H9 (cell line): ENCODE measurements at regions not wholly inside any gene's neighbourhood (a gene's known extent, or its start where the extent isn't known, plus 50 kb on each side); places are given as distances from the start of the nearest gene placed in this dataset.

Experiments used
- DNase-seq: peaks from one replicate; pipeline ENCODE4 v3.0.0-alpha.2; 2017
- H2AFZ ChIP-seq: one replicate; pipeline ENCODE4 v1.6.1; 2013; ENCODE audit warnings: mild to moderate bottlenecking, low read length, control low read depth, moderate library complexity
- H2AK5ac ChIP-seq: 2 replicates; pipeline ENCODE4 v1.6.1; 2013; ENCODE audit warnings: low read length, control low read depth, mixed read lengths; ENCODE audit not compliant: insufficient read length
- H2BK120ac ChIP-seq: one replicate; pipeline ENCODE4 v1.6.1; 2013; ENCODE audit warnings: low read depth, mild to moderate bottlenecking, low read length, control low read depth, inconsistent platforms; ENCODE audit not compliant: poor library complexity, severe bottlenecking
- H2BK12ac ChIP-seq: 2 replicates; pipeline ENCODE4 v1.6.1; 2013; ENCODE audit warnings: low read length, control low read depth, mixed read lengths, low read depth; ENCODE audit not compliant: insufficient read length
- H2BK15ac ChIP-seq: 2 replicates; pipeline ENCODE4 v1.6.1; 2013; ENCODE audit warnings: low read depth, low read length, control low read depth
- H2BK20ac ChIP-seq: one replicate; pipeline ENCODE4 v1.6.1; 2013; ENCODE audit warnings: low read depth, mild to moderate bottlenecking, low read length, control low read depth, inconsistent platforms; ENCODE audit not compliant: poor library complexity, severe bottlenecking
- H2BK5ac ChIP-seq: 2 replicates; pipeline ENCODE4 v1.6.1; 2013; ENCODE audit warnings: low read length, control low read depth, mixed read lengths; ENCODE audit not compliant: insufficient read length
- H3K14ac ChIP-seq: 2 replicates; pipeline ENCODE4 v1.6.1; 2013; ENCODE audit warnings: low read length, control low read depth; ENCODE audit not compliant: insufficient read depth
- H3K18ac ChIP-seq: 2 replicates; pipeline ENCODE4 v1.6.1; 2013; ENCODE audit warnings: low read depth, mild to moderate bottlenecking, mixed read lengths, low read length, control low read depth; ENCODE audit not compliant: insufficient read length
- H3K23ac ChIP-seq: 2 replicates; pipeline ENCODE4 v1.6.1; 2013; ENCODE audit warnings: low read length, control low read depth, mixed read lengths, low read depth; ENCODE audit not compliant: insufficient read length
- H3K23me2 ChIP-seq: 2 replicates; pipeline ENCODE4 v1.6.1; 2013; ENCODE audit warnings: low read depth, mild to moderate bottlenecking, mixed read lengths, low read length, control low read depth; ENCODE audit not compliant: insufficient read length, poor library complexity, severe bottlenecking
- H3K27ac ChIP-seq: 2 replicates; pipeline ENCODE4 v1.5.1; 2013; ENCODE audit warnings: low read length, control low read depth, mixed read lengths, low read depth; ENCODE audit not compliant: insufficient read length
- H3K27me3 ChIP-seq: 2 replicates; pipeline ENCODE4 v1.6.1; 2013; ENCODE audit warnings: low read length, control low read depth, inconsistent platforms; ENCODE audit not compliant: insufficient read depth
- H3K4ac ChIP-seq: 2 replicates; pipeline ENCODE4 v1.6.1; 2013; ENCODE audit warnings: low read depth, mild to moderate bottlenecking, control low read depth, inconsistent platforms, low read length, moderate library complexity
- H3K4me1 ChIP-seq: 2 replicates; pipeline ENCODE4 v1.6.1; 2013; ENCODE audit warnings: low read length, control low read depth, inconsistent platforms; ENCODE audit not compliant: insufficient read depth
- H3K4me2 ChIP-seq: 2 replicates; pipeline ENCODE4 v1.6.1; 2013; ENCODE audit warnings: low read length, control low read depth, mixed read lengths; ENCODE audit not compliant: insufficient read length, insufficient read depth
- H3K56ac ChIP-seq: 2 replicates; pipeline ENCODE4 v1.6.1; 2013; ENCODE audit warnings: low read depth, mild to moderate bottlenecking, mixed read lengths, low read length, control low read depth; ENCODE audit not compliant: insufficient read length
- H3K79me1 ChIP-seq: 2 replicates; pipeline ENCODE4 v1.6.1; 2013; ENCODE audit warnings: low read depth, mild to moderate bottlenecking, moderate library complexity, low read length, control low read depth, inconsistent platforms; ENCODE audit not compliant: insufficient read depth, poor library complexity, severe bottlenecking
- H3K79me2 ChIP-seq: 2 replicates; pipeline ENCODE4 v1.6.1; 2013; ENCODE audit warnings: low read length, control low read depth, inconsistent platforms; ENCODE audit not compliant: insufficient read depth
- H3K9ac ChIP-seq: 2 replicates; pipeline ENCODE4 v1.6.1; 2013; ENCODE audit warnings: low read length, control low read depth, mixed read lengths; ENCODE audit not compliant: insufficient read length; ENCODE audit errors: extremely low read depth
- H3K9me3 ChIP-seq: one replicate; pipeline ENCODE4 v1.6.1; 2013; ENCODE audit warnings: low read depth, low read length, inconsistent platforms; ENCODE audit not compliant: control insufficient read depth
- H3T11ph ChIP-seq: one replicate; pipeline ENCODE4 v1.6.1; 2013; ENCODE audit warnings: mild to moderate bottlenecking, low read length, control low read depth, inconsistent platforms
- H4K20me1 ChIP-seq: one replicate; pipeline ENCODE4 v1.6.1; 2013; ENCODE audit not compliant: control insufficient read depth, insufficient read length, insufficient read depth
- H4K5ac ChIP-seq: 2 replicates; pipeline ENCODE4 v1.6.1; 2013; ENCODE audit warnings: low read depth, mild to moderate bottlenecking, mixed read lengths, low read length, control low read depth; ENCODE audit not compliant: insufficient read length
- H4K8ac ChIP-seq: replicated peaks from 2 replicates; pipeline ENCODE4 v1.6.1; 2013; ENCODE audit warnings: low read length, control low read depth, mixed read lengths, low read depth; ENCODE audit not compliant: insufficient read length
- H4K91ac ChIP-seq: 2 replicates; pipeline ENCODE4 v1.6.1; 2013; ENCODE audit warnings: low read depth, mild to moderate bottlenecking, moderate library complexity, mixed read lengths, low read length, control low read depth; ENCODE audit not compliant: insufficient read length
- H3K27ac Mint-ChIP-seq, 3 experiments: 2 replicates in 2 of 3; 3 replicates in 1 of 3; pipeline ENCODE4 v1.8.0; 2020 to 2021; ENCODE audit warnings: mixed read lengths in 3 of 3, mild to moderate bottlenecking in 1 of 3, moderate library complexity in 1 of 3
- H3K27me3 Mint-ChIP-seq: 2 replicates; pipeline ENCODE4 v1.8.0; 2021; ENCODE audit warnings: low read depth, mild to moderate bottlenecking, moderate library complexity, mixed read lengths
- H3K36me3 Mint-ChIP-seq, 3 experiments: 2 replicates in 2 of 3; 3 replicates in 1 of 3; pipeline ENCODE4 v1.8.0; 2020 to 2021; ENCODE audit warnings: low read depth in 3 of 3, mixed read lengths in 3 of 3; ENCODE audit not compliant: insufficient read depth in 1 of 3
- H3K4me1 Mint-ChIP-seq, 2 experiments: 2 replicates each; pipeline ENCODE4 v1.8.0; 2020; ENCODE audit warnings: mixed read lengths in 2 of 2
- H3K4me3 Mint-ChIP-seq, 2 experiments: 2 replicates in 1 of 2; 3 replicates in 1 of 2; pipeline ENCODE4 v1.8.0; 2020 to 2021; ENCODE audit warnings: mild to moderate bottlenecking in 2 of 2, mixed read lengths in 2 of 2, moderate library complexity in 1 of 2
- H3K9me3 Mint-ChIP-seq, 2 experiments: 2 replicates in 1 of 2; 3 replicates in 1 of 2; pipeline ENCODE4 v1.8.0; 2020; ENCODE audit warnings: mild to moderate bottlenecking in 2 of 2, mixed read lengths in 2 of 2, moderate library complexity in 1 of 2
- WGBS: extraction: QIAGEN DNeasy Blood & Tissue Kit; methylation state at CpG from one replicate; pipeline ENCODE4 v1.1.7; 2013; ENCODE audit warnings: missing lambda C conversion rate, low lambda C conversion rate, mixed read lengths; ENCODE audit not compliant: insufficient read length; ENCODE audit errors: extremely low coverage; 5-methylcytosine and 5-hydroxymethylcytosine counted together
- TF ChIP-seq, protein P1 (sequence below): fragments of 200-600 bp; sonication (generic); conservative IDR thresholded peaks from 3 replicates; pipeline ENCODE4 v1.8.0; 2021; ENCODE audit warnings: antibody characterized with exemption, mild to moderate bottlenecking

- Histone ChIP-seq H3K18ac (no peak overlapping the region), H3K4me2 (no peak overlapping the region), H4K91ac (no peak overlapping the region), H3K27ac (no peak overlapping the region), H2BK15ac (no peak overlapping the region), H3K79me2 (no peaks in the 10 kb centered on the region), H3T11ph (no peak overlapping the region), H3K4ac (no peak overlapping the region), H3K56ac (no peak overlapping the region), H2BK12ac (no peak overlapping the region), H2BK20ac (no peak overlapping the region), H3K23ac (no peak overlapping the region), H2BK5ac (no peak overlapping the region), H2AFZ (no peak overlapping the region), H3K14ac (no peak overlapping the region), H3K27me3 (no peaks in the 10 kb centered on the region), H4K5ac (no peak overlapping the region), H4K8ac (no peak overlapping the region), H3K79me1 (no peaks in the 10 kb centered on the region), H4K20me1 (no peaks in the 10 kb centered on the region), H3K9me3 (no peaks in the 10 kb centered on the region), H3K23me2 (no peaks in the 10 kb centered on the region), H3K9ac (no peak overlapping the region), H2BK120ac (no peak overlapping the region), H2AK5ac (no peak overlapping the region), H3K4me1 (no peaks in the 10 kb centered on the region; the same call in 1 of the 2 replicates)
- TF ChIP-seq, protein P1, sequence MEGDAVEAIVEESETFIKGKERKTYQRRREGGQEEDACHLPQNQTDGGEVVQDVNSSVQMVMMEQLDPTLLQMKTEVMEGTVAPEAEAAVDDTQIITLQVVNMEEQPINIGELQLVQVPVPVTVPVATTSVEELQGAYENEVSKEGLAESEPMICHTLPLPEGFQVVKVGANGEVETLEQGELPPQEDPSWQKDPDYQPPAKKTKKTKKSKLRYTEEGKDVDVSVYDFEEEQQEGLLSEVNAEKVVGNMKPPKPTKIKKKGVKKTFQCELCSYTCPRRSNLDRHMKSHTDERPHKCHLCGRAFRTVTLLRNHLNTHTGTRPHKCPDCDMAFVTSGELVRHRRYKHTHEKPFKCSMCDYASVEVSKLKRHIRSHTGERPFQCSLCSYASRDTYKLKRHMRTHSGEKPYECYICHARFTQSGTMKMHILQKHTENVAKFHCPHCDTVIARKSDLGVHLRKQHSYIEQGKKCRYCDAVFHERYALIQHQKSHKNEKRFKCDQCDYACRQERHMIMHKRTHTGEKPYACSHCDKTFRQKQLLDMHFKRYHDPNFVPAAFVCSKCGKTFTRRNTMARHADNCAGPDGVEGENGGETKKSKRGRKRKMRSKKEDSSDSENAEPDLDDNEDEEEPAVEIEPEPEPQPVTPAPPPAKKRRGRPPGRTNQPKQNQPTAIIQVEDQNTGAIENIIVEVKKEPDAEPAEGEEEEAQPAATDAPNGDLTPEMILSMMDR = no peak
- Mint-ChIP-seq H3K27me3 (no peaks in the 10 kb centered on the region), H3K4me3 (no peak overlapping the region), H3K4me1 (peaks cover 35 to 42% of the 10 kb centered on the region in 2 experiments), H3K36me3 (no peaks in the 10 kb centered on the region), H3K9me3 (no peaks in the 10 kb centered on the region), H3K27ac (no peak overlapping the region)
- no CpG with 5 or more reads among the region's 4 CpGs for WGBS
- DNase-seq = no peak
Measured at GRCh38 chr2:59660262-59660661, 893.2 kb downstream of the BCL11A start.
